Endodermal cell (in vitro differentiated cells): ENCODE measurements at regions not wholly inside any gene's neighbourhood (a gene's known extent, or its start where the extent isn't known, plus 50 kb on each side); places are given as distances from the start of the nearest gene placed in this dataset.

Experiments used
- DNase-seq: peaks from one replicate; pipeline ENCODE4 v3.0.0-alpha.2; 2017
- H3K27ac ChIP-seq: 2 replicates; pipeline ENCODE4 v1.5.1; 2013; ENCODE audit warnings: mild to moderate bottlenecking, low read depth, low read length, moderate library complexity
- H3K27me3 ChIP-seq: 2 replicates; pipeline ENCODE4 v1.6.1; 2013; ENCODE audit warnings: mild to moderate bottlenecking, low read length, moderate library complexity; ENCODE audit not compliant: insufficient read depth, control insufficient read depth, poor library complexity, severe bottlenecking
- H3K36me3 ChIP-seq: 2 replicates; pipeline ENCODE4 v1.7.0; 2013; ENCODE audit warnings: mild to moderate bottlenecking, low read length, moderate library complexity; ENCODE audit not compliant: control insufficient read depth, insufficient read depth
- H3K4me1 ChIP-seq: one replicate; pipeline ENCODE4 v1.7.0; 2013; ENCODE audit warnings: low read length; ENCODE audit not compliant: control insufficient read depth, insufficient read depth
- H3K4me3 ChIP-seq: 2 replicates; pipeline ENCODE4 v1.5.1; 2013; ENCODE audit warnings: mild to moderate bottlenecking, low read length, moderate library complexity
- H3K9ac ChIP-seq: 2 replicates; pipeline ENCODE4 v1.6.1; 2013; ENCODE audit warnings: mild to moderate bottlenecking, low read length, moderate library complexity; ENCODE audit not compliant: poor library complexity, severe bottlenecking; ENCODE audit errors: extremely low read depth
- H3K9me3 ChIP-seq: 2 replicates; pipeline ENCODE4 v1.6.1; 2013; ENCODE audit warnings: mild to moderate bottlenecking, low read length, moderate library complexity; ENCODE audit not compliant: control insufficient read depth
- H3K27ac Mint-ChIP-seq: 2 replicates; pipeline ENCODE4 v1.8.0; 2020; ENCODE audit warnings: mixed read lengths
- H3K27me3 Mint-ChIP-seq: 2 replicates; pipeline ENCODE4 v1.8.0; 2021; ENCODE audit warnings: mild to moderate bottlenecking, mixed read lengths; ENCODE audit not compliant: insufficient read depth
- H3K36me3 Mint-ChIP-seq: 2 replicates; pipeline ENCODE4 v1.8.0; 2020; ENCODE audit warnings: low read depth, mixed read lengths
- H3K4me1 Mint-ChIP-seq: 2 replicates; pipeline ENCODE4 v1.8.0; 2020; ENCODE audit warnings: mixed read lengths
- H3K4me3 Mint-ChIP-seq: 2 replicates; pipeline ENCODE4 v1.8.0; 2020; ENCODE audit warnings: mild to moderate bottlenecking, moderate library complexity, mixed read lengths
- H3K9me3 Mint-ChIP-seq: 2 replicates; pipeline ENCODE4 v1.8.0; 2020; ENCODE audit warnings: mild to moderate bottlenecking, mixed read lengths
- WGBS, 2 experiments: methylation state at CpG; one replicate each; pipeline versions ENCODE4 v1.1.5 to v1.1.7; 2013; ENCODE audit warnings: missing lambda C conversion rate in 2 of 2, mixed read lengths in 1 of 2; ENCODE audit not compliant: insufficient coverage in 1 of 2, insufficient read length in 1 of 2; 5-methylcytosine and 5-hydroxymethylcytosine counted together
- TF ChIP-seq, protein P1 (sequence below): fragments of 200-600 bp; sonication (generic); conservative IDR thresholded peaks from 2 replicates; pipeline ENCODE4 v1.5.0; 2021; ENCODE audit warnings: antibody characterized with exemption, mild to moderate bottlenecking

DNA sequence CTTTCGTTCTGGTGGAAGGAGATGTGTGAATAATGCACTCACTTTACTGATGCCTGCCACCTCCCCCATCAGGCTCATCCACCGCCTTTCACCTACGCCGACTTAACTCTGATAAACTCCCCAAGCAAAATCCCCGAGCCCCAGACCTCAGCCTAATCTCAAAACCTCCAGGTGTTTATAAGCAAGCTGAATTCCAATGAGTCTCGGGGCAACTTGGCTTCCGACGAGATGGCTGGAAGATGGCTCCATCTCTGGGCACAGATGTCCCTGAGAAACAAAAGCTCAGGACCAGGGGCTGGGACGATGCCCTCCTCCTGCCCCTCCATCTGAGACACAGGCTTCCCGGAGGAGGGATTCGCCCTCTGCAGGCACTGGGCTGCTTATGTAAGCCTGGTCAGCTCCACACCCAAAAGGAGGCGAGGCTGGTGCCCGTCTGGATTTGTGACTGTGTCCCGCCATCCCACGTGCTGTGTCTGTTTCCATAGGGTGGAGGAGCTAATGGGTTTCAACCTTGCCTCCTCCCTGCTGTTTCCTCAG, 386.4 kb upstream of the TNRC6C start:
- Histone ChIP-seq H3K27ac (peak overlapping the region; percentile 87), H3K9ac (no peak overlapping the region), H3K36me3 (no peaks in the 10 kb centered on the region), H3K4me3 (no peak overlapping the region), H3K9me3 (no peaks in the 10 kb centered on the region), H3K27me3 (peaks cover 18% of the 10 kb centered on the region), H3K4me1 (peaks cover 6% of the 10 kb centered on the region)
- Mint-ChIP-seq H3K36me3 (no peaks in the 10 kb centered on the region), H3K4me1 (peaks cover 8% of the 10 kb centered on the region), H3K27me3 (peaks cover 17% of the 10 kb centered on the region), H3K4me3 (no peak overlapping the region), H3K27ac (no peak overlapping the region), H3K9me3 (no peaks in the 10 kb centered on the region)
- TF ChIP-seq, protein P1, sequence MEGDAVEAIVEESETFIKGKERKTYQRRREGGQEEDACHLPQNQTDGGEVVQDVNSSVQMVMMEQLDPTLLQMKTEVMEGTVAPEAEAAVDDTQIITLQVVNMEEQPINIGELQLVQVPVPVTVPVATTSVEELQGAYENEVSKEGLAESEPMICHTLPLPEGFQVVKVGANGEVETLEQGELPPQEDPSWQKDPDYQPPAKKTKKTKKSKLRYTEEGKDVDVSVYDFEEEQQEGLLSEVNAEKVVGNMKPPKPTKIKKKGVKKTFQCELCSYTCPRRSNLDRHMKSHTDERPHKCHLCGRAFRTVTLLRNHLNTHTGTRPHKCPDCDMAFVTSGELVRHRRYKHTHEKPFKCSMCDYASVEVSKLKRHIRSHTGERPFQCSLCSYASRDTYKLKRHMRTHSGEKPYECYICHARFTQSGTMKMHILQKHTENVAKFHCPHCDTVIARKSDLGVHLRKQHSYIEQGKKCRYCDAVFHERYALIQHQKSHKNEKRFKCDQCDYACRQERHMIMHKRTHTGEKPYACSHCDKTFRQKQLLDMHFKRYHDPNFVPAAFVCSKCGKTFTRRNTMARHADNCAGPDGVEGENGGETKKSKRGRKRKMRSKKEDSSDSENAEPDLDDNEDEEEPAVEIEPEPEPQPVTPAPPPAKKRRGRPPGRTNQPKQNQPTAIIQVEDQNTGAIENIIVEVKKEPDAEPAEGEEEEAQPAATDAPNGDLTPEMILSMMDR, result peak; percentile 23
- DNase-seq, result peak; percentile 66
- WGBS, 2 experiments, result 46 to 55% methylated on average over 6 to 14 of the region's 15 CpGs

DNA sequence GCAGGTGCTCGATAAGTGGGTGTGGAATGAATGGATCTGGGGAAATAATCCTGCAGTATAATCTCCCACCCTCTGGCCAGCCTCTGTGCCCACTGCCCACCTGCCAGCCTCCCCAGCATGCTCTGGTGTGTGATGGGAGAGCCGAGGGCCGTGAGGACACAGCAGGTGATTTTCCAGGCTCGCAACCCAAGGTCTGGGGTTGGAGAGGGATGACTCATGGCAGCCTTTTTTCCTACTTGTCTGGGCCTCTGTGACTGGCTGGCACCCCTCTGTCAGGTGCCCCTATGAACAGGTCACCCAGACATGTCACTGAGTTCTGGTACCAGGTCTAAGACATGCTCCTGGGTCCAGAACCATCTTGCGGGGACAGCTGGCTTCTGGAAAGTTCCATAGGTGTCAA, 385.7 kb upstream of the TNRC6C start:
- Histone ChIP-seq H3K27me3 (peaks cover 18% of the 10 kb centered on the region), H3K27ac (no peak overlapping the region), H3K9me3 (no peaks in the 10 kb centered on the region), H3K4me1 (peaks cover 6% of the 10 kb centered on the region), H3K4me3 (no peak overlapping the region), H3K36me3 (no peaks in the 10 kb centered on the region), H3K9ac (no peak overlapping the region)
- WGBS, 2 experiments, result 89% methylated on average over 5 of the region's 5 CpGs; no CpG with 5 or more reads in 1 of the 2 experiments
- Mint-ChIP-seq H3K4me1 (peaks cover 8% of the 10 kb centered on the region), H3K36me3 (no peaks in the 10 kb centered on the region), H3K27me3 (peaks cover 15% of the 10 kb centered on the region), H3K4me3 (no peak overlapping the region), H3K9me3 (no peaks in the 10 kb centered on the region), H3K27ac (no peak overlapping the region)
- DNase-seq, result peak; percentile 54
- TF ChIP-seq, protein P1, result no peak

DNA sequence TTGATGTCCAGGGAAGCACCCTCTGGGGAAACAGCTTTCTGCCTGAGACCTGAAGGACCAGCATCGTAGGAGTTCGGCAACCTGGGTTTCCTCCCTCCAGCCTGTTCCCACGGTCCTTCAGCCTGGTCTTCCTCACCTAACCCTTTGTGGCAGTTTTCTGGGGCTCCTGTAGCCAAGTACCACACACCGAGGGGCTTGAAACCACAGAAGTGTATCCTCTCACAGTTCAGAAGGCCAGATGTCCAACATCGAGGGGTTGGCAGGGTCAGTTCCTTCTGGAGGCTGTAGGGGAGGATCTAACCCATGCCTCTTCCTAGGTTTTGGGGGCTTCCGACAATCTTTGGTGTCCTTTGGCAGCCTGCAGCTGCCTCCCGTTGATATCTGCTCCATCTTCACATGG, 381.0 kb upstream of the TNRC6C start:
- Mint-ChIP-seq H3K36me3 (no peaks in the 10 kb centered on the region), H3K27ac (no peak overlapping the region), H3K27me3 (peaks cover 17% of the 10 kb centered on the region), H3K9me3 (peaks cover 4% of the 10 kb centered on the region), H3K4me1 (no peaks in the 10 kb centered on the region), H3K4me3 (no peak overlapping the region)
- peak; percentile 29 for DNase-seq
- Histone ChIP-seq H3K36me3 (no peaks in the 10 kb centered on the region), H3K4me1 (peaks cover 2% of the 10 kb centered on the region), H3K4me3 (no peak overlapping the region), H3K27me3 (peaks cover 6% of the 10 kb centered on the region), H3K27ac (no peak overlapping the region), H3K9ac (no peak overlapping the region), H3K9me3 (no peaks in the 10 kb centered on the region)
- TF ChIP-seq, protein P1, result no peak
- 81% methylated on average over 3 to 6 of the region's 7 CpGs for WGBS, 2 experiments
